GM12878 (cell line): ENCODE measurements at regions not wholly inside any gene's neighbourhood (a gene's known extent, or its start where the extent isn't known, plus 50 kb on each side); places are given as distances from the start of the nearest gene placed in this dataset.
"Not testable (repeated sequence)": the region's sequence is repeated elsewhere in the genome, so short reads cannot be mapped to it uniquely, and the experiment has no call there.

Experiments
- CREB1 ChIP-seq: IDR thresholded peaks from 2 replicates; pipeline ENCODE4 v1.6.1; 2012; ENCODE audit warnings: low read depth, mild to moderate bottlenecking, inconsistent platforms
- CTCF ChIP-seq, 3 experiments: IDR thresholded peaks in 2 of 3; conservative IDR thresholded peaks in 1 of 3; 2 replicates each; pipeline ENCODE4 v1.5.1; 2011; ENCODE audit warnings: low read depth in 3 of 3, low read length in 3 of 3, mild to moderate bottlenecking in 3 of 3, control low read depth in 2 of 3, moderate library complexity in 2 of 3, inconsistent platforms in 1 of 3, mixed read lengths in 1 of 3; ENCODE audit not compliant: control insufficient read depth in 2 of 3, insufficient read depth in 1 of 3; ENCODE audit errors: extremely low read depth in 1 of 3
- EP300 ChIP-seq, 2 experiments: fragments of 150-350 bp in 1 of 2; IDR thresholded peaks; 2 replicates each; pipeline ENCODE4 v1.6.1; 2011 to 2012; ENCODE audit warnings: low read depth in 2 of 2, low read length in 2 of 2, borderline replicate concordance in 1 of 2, improper control_type of control experiment in 1 of 2, inconsistent platforms in 1 of 2; ENCODE audit not compliant: control insufficient read depth in 1 of 2
- JUNB ChIP-seq: IDR thresholded peaks from 2 replicates; pipeline ENCODE4 v1.6.1; 2016; ENCODE audit warnings: antibody characterized with exemption, mild to moderate bottlenecking
- NFYA ChIP-seq: IDR thresholded peaks from 2 replicates; pipeline ENCODE4 v1.6.1; 2011; ENCODE audit warnings: low read depth, mild to moderate bottlenecking, low read length, improper control_type of control experiment, borderline replicate concordance
- POLR2AphosphoS5 ChIP-seq: IDR thresholded peaks from 2 replicates; pipeline ENCODE4 v1.6.1; 2011; ENCODE audit warnings: mild to moderate bottlenecking, low read length, inconsistent platforms
- RAD21 ChIP-seq: IDR thresholded peaks from 2 replicates; pipeline ENCODE4 v1.6.1; 2011; ENCODE audit warnings: mild to moderate bottlenecking, low read depth, low read length, moderate library complexity; ENCODE audit not compliant: insufficient read depth
- RELA ChIP-seq: fragments of 450-650 bp; IDR thresholded peaks from 2 replicates; pipeline ENCODE4 v1.8.0; 2014; ENCODE audit warnings: borderline replicate concordance; ENCODE audit not compliant: partially characterized antibody
- REST ChIP-seq: IDR thresholded peaks from 2 replicates; pipeline ENCODE4 v1.6.1; 2012; ENCODE audit warnings: mild to moderate bottlenecking, low read depth, low read length
- STAT3 ChIP-seq: IDR thresholded peaks from 2 replicates; pipeline ENCODE4 v1.6.1; 2011; ENCODE audit warnings: low read depth, low read length, improper control_type of control experiment
- TAF1 ChIP-seq: IDR thresholded peaks from 2 replicates; pipeline ENCODE4 v1.6.1; 2011; ENCODE audit warnings: mild to moderate bottlenecking, low read depth, low read length, borderline replicate concordance
- ZNF207 ChIP-seq: fragments of 450-650 bp; IDR thresholded peaks from 2 replicates; pipeline ENCODE4 v1.6.1; 2014; ENCODE audit warnings: antibody characterized with exemption, mild to moderate bottlenecking, borderline replicate concordance
- TF ChIP-seq, protein P1 (sequence below): fragments of 450-650 bp; formaldehyde crosslinking; IDR thresholded peaks from 2 replicates; pipeline ENCODE4 v1.5.0; 2022; ENCODE audit warnings: mild to moderate bottlenecking, missing genetic modification characterization

GRCh38 chr11:23484146-23484545 is 623.9 kb upstream of the CCDC179 start:
- TF ChIP-seq STAT3; CTCF (IDR thresholded peaks at IDR 0.05 in 2 of 3, conservative IDR thresholded peaks at IDR 0.05 in 1 of 3; ENCODE audit: control insufficient read depth in 2 of 3, extremely low read depth in 1 of 3, insufficient read depth in 1 of 3, low read depth in 3 of 3, low read length in 3 of 3); RELA; EP300 (IDR thresholded peaks at IDR 0.05; ENCODE audit: borderline replicate concordance in 1 of 2, control insufficient read depth in 1 of 2, low read depth in 2 of 2, low read length in 2 of 2); REST; JUNB; ZNF207; CREB1; RAD21; TAF1; POLR2AphosphoS5; NFYA: not testable (repeated sequence)
- TF ChIP-seq, protein P1, sequence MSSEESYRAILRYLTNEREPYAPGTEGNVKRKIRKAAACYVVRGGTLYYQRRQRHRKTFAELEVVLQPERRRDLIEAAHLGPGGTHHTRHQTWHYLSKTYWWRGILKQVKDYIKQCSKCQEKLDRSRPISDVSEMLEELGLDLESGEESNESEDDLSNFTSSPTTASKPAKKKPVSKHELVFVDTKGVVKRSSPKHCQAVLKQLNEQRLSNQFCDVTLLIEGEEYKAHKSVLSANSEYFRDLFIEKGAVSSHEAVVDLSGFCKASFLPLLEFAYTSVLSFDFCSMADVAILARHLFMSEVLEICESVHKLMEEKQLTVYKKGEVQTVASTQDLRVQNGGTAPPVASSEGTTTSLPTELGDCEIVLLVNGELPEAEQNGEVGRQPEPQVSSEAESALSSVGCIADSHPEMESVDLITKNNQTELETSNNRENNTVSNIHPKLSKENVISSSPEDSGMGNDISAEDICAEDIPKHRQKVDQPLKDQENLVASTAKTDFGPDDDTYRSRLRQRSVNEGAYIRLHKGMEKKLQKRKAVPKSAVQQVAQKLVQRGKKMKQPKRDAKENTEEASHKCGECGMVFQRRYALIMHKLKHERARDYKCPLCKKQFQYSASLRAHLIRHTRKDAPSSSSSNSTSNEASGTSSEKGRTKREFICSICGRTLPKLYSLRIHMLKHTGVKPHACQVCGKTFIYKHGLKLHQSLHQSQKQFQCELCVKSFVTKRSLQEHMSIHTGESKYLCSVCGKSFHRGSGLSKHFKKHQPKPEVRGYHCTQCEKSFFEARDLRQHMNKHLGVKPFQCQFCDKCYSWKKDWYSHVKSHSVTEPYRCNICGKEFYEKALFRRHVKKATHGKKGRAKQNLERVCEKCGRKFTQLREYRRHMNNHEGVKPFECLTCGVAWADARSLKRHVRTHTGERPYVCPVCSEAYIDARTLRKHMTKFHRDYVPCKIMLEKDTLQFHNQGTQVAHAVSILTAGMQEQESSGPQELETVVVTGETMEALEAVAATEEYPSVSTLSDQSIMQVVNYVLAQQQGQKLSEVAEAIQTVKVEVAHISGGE (CRISPR knock-in tag) = not testable (repeated sequence)
